ENCODE measurements at regions not wholly inside any gene's neighbourhood (a gene's known extent, or its start where the extent isn't known, plus 50 kb on each side); places are given as distances from the start of the nearest gene placed in this dataset.

- ATAC-seq (no peak), DNase-seq (no peak)
- intact Hi-C loops (cut with DNase I) = no loop called here
These were observed 133.7 kb upstream of the CTTNBP2 start for GRCh38 chr7:118006979-118007378.

DNA sequence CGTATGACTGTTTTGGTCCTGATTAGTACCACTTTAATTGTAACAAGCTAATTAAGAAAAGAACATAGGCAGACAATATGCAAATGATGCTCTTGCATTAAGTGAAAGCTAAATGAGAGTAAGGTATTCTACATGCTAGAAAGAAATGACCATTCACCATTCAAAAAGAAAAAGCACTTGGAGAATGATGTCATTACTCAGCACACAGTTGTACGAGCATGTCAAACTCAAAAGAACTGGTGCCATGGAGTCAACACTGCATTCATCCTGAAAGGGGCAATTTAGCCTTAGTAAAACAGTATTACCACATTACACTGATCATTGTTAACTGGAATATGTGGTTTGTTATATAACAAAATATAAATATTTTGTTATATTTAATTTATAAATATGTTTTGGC, 136.2 kb upstream of the CTTNBP2 start:
- intact Hi-C loops (cut with DNase I) = no loop called here
- no peak for DNase-seq
- ATAC-seq = no peak

DNA sequence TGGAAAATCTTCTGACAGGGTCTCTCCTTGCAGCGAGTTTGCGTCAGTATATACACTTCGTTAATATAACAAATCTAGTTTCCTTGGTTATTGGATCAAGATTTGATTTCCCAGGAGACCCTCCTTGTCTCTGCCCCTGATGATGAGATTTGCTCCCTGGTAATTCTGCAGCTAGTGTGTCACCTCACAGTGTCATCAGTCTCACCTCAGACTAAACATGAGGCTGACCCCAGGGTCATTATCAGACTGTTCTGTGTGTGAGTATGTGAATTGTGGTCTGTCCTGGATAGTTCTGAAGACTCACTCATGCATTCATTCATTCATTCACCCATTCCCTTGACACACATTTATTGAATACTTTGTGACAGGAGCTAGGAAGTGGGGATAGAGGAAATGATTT, 138.4 kb upstream of the CTTNBP2 start:
- DNase-seq = no peak
- no peak for ATAC-seq
- intact Hi-C loops (cut with DNase I) = no loop called here

- ATAC-seq (no peak), DNase-seq (no peak)
- intact Hi-C loops (cut with DNase I) = no loop called here
These were observed 140.2 kb upstream of the CTTNBP2 start for GRCh38 chr7:118013252-118014010.

DNA sequence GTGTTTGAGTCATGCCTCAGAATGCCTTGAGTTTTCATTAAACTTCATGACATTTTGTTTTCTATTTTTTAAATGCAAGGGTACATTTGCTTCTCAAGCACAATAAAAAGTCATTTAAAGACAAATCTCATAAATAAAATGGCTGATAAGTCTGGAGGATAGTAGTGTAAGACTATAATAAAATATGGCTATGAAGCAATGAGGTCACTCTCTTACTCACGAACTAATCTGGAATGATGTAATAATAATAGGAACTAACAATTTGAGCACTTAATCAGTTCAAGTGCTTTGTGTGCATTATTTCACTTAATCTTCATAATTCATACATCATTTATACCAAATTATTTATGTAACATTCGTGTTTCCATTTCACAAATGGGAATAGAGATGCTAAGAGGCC, 149.3 kb upstream of the CTTNBP2 start:
- DNase-seq (no peak), ATAC-seq (no peak)
- intact Hi-C loops (cut with DNase I) = no loop called here

- intact Hi-C loops (cut with DNase I) = no loop called here
- ATAC-seq (no peak), DNase-seq (no peak)
These were observed 153.6 kb upstream of the CTTNBP2 start for GRCh38 chr7:118026791-118027190.

- intact Hi-C loops (cut with DNase I) = no loop called here
- ATAC-seq (no peak), DNase-seq (no peak)
These were observed 155.0 kb upstream of the CTTNBP2 start for GRCh38 chr7:118028226-118028625.

GRCh38 chr7:118029826-118030422, 154.0 kb upstream of the LSM8 start:
- DNase-seq = no peak
- intact Hi-C loops (cut with DNase I) = no loop called here

DNA sequence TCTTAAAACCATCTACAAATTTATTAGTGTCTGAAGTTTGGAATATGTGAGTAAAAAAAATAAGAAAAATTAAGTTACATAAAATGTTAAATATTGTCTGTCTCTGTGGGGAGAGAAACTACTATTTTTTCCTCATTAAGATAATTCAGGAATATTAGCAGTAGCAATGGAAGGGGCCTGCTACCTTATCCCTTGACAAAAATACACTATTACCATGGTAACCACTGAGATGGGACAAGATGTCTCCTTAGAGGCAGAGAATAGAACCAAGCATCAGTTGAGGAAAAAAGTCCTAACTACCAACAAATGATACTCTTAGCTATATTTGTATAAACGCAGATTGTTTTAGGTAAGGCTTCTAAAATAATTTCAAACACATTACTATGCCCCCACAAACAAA, 150.7 kb upstream of the LSM8 start:
- ATAC-seq = no peak
- intact Hi-C loops (cut with DNase I) = no loop called here
- DNase-seq = no peak

More at GRCh38 chr7:118029826-118030422, 154.0 kb upstream of the LSM8 start:
- peak in 1 of 2 donors; percentile 24 for ATAC-seq

DNA sequence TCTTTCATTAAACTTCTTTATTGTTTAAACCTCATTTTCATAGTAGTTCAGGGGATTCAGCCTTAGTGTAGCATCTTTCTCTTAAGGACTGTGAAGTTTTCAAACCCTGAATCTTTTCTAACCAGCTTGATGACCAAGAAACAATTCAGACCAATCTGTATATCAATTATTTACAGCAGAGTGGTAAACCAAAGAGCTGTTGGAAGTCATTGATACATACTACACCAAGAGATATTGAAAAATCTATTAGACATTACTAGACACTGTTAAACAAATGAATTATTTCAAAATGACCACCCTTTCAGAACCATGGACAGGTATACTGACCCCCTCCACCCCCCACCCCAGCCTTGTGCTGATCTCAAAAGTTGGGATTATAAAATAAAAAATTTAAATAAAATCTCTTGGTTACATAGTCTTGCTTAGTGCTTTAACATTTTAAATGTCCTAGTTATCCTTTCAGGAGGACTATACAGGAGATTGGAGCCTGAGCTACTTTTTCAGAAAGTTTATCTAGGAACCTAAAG, 143.9 kb upstream of the LSM8 start:
- no peak for DNase-seq
- intact Hi-C loops (cut with DNase I) = no loop called here
- no peak for ATAC-seq

GRCh38 chr7:118040562-118040961, 143.4 kb upstream of the LSM8 start:
- intact Hi-C loops (cut with DNase I) = no loop called here

DNA sequence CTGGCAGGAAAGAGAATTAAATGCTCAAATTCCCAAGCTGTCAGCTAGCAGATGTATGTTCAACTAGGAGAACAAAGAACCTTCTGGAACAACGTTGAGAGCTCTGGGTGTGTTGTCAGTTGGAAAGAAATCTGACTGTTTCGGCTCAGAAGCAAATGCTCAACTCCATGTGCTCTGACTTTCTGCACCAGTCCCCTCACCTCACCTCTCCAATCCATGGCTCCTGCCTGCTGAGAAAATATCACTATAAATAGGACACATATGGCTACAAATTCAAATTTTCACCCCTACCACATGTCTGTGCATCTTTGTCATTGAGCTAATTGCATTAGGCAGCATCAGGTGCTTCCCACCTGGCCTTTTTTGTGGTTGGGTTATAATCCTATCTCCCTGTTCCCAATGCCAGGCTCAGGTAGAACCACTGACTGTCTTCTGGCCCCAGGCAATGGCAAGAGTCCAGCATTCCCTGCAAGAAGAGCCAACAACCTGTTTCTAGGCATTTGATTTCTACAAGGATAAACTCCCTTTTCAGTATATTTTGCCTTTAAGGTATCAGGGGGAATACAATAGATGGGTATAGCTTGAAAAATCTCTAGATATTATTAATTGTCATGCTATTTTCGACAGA, 142.6 kb upstream of the LSM8 start:
- DNase-seq (no peak), ATAC-seq (no peak)
- intact Hi-C loops (cut with DNase I) = no loop called here

More at GRCh38 chr7:118040562-118040961, 143.4 kb upstream of the LSM8 start:
- DNase-seq (no peak), ATAC-seq (no peak)

DNA sequence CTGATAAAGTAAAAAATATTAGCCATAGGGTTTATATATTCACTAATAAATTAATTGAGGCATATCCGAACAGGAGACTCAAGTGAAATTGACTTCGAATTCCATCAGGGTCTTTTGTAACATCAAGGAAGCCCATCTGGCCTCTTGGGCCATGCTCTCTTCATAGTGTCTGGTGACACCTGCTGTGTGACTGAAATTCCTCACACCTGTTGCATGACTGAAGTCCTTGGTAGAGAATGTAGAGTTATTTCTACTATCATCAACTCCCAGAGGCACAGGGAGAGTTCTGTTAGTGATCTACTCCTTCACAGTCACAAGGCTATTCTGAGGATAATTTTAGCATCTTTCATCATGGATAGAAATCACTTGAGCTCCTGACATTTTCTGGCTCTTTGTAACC, 138.3 kb upstream of the LSM8 start:
- no peak for DNase-seq
- intact Hi-C loops (cut with DNase I) = no loop called here
- ATAC-seq = no peak

GRCh38 chr7:118046086-118046485, 137.9 kb upstream of the LSM8 start:
- DNase-seq (no peak), ATAC-seq (no peak)
- intact Hi-C loops (cut with DNase I) = no loop called here

DNA sequence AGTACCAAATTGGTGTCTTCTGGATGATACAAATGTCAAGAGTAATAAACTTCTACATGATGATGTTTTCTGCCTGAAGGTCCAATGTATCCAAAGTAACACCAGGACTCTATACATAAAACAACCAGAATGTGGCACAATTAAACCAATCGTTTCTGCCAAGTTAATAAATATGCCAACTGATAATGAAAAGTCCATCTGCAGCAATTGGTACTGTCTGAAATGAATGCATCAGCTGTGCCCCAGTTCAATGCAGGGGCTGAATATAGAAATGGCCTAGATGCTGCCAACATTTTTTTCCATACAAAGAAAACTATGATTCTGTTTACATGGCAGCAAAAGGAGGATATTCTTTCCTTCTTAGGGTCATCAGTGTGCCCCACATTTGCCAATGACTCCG, 137.2 kb upstream of the LSM8 start:
- no peak for DNase-seq
- ATAC-seq = no peak
- intact Hi-C loops (cut with DNase I) = no loop called here

GRCh38 chr7:118052336-118052735, 131.6 kb upstream of the LSM8 start:
- intact Hi-C loops (cut with DNase I) = no loop called here
- ATAC-seq = no peak
- DNase-seq = no peak

GRCh38 chr7:118053353-118053752, 130.6 kb upstream of the LSM8 start:
- ATAC-seq (no peak), DNase-seq (no peak)
- intact Hi-C loops (cut with DNase I) = no loop called here

GRCh38 chr7:118054529-118054928, 129.4 kb upstream of the LSM8 start:
- ATAC-seq (no peak), DNase-seq (no peak)
- intact Hi-C loops (cut with DNase I) = no loop called here

DNA sequence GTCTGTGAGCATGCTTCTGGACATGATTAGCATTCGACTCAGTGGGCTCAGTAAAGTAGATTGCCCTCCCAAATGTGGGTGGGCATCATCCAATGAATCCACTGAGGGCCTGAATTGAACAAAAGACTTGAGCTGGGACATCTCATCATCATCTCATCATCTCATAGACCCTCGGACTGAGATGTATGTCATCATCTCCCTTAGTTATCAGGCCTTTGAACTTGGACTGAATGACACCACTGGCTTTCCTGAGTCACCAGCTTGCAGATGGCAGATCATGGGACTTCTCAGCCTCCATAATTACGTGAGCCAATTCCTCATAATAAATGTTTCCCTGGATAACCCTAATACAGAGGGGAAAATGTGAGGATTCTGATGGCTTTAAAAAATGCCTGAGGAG, 128.3 kb upstream of the LSM8 start:
- intact Hi-C loops (cut with DNase I) = no loop called here
- DNase-seq = no peak
- ATAC-seq = no peak

DNA sequence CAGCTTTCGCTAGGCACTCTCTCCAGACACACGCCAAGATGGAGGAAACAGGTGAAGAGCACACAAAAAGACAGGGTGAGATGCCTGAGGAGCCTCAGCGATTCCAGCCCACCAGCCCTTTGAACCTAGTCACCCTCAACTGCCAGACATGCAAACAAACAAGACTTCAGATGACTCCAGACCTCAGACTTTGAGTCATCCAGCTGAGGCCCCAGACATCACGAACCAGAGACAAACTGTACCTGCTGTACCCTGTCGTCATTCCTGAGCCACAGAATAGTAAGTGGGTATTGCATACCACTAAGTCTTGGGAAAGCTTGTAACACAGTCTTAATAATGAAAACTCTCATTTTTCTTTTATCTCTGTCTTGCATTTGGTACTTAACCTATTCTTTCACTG, 126.6 kb upstream of the LSM8 start:
- intact Hi-C loops (cut with DNase I) = no loop called here
- DNase-seq (no peak), ATAC-seq (no peak)

- no peak for ATAC-seq
- no peak for DNase-seq
- intact Hi-C loops (cut with DNase I) = no loop called here
These were observed 124.8 kb upstream of the LSM8 start for GRCh38 chr7:118059209-118059608.

All from left cardiac atrium (tissue), 4 donors.